Peyer's patch (tissue), 4 donors: ENCODE measurements at regions not wholly inside any gene's neighbourhood (a gene's known extent, or its start where the extent isn't known, plus 50 kb on each side); places are given as distances from the start of the nearest gene placed in this dataset.

ENCODE experiments used
- DNase-seq, 3 donors: peaks; one replicate each; pipeline ENCODE4 v3.0.0-alpha.2; 2017 to 2019
- H3K27ac ChIP-seq, 4 donors: fragments of 200-600 bp; sonication (generic); one replicate each; pipeline ENCODE4 v1.5.1; 2016 to 2019
- H3K27me3 ChIP-seq, 2 donors: fragments of 200-600 bp; sonication (generic); one replicate each; pipeline ENCODE4 v1.5.1; 2019
- H3K36me3 ChIP-seq, 3 donors: fragments of 200-600 bp; sonication (generic); one replicate each; pipeline ENCODE4 v1.5.1; 2016 to 2019
- H3K4me1 ChIP-seq, 4 donors: fragments of 200-600 bp; sonication (generic); one replicate each; pipeline ENCODE4 v1.5.1; 2016 to 2019
- H3K4me3 ChIP-seq, 4 donors: fragments of 200-600 bp; sonication (generic); 1 replicate in 3 of 4; 2 replicates in 1 of 4; pipeline ENCODE4 v1.5.1; 2016 to 2019; ENCODE audit warnings: mild to moderate bottlenecking in 1 of 4
- H3K9me3 ChIP-seq, 4 donors: fragments of 200-600 bp; sonication (generic); one replicate each; pipeline ENCODE4 v1.5.1; 2016 to 2019; ENCODE audit warnings: mild to moderate bottlenecking in 1 of 4
- CTCF ChIP-seq, 6 experiments: fragments of 450-650 bp in 4 of 6; fragments of 200-600 bp in 2 of 6; sonication (generic) in 1 of 6; IDR thresholded peaks; one replicate each; pipeline ENCODE4 v1.5.1; 2017 to 2019; ENCODE audit warnings: antibody characterized with exemption in 6 of 6, mild to moderate bottlenecking in 3 of 6, moderate library complexity in 1 of 6
- POLR2A ChIP-seq, 2 donors: fragments of 450-650 bp; IDR thresholded peaks; one replicate each; pipeline ENCODE4 v1.5.1; 2017; ENCODE audit warnings: antibody characterized with exemption in 2 of 2, mild to moderate bottlenecking in 2 of 2, moderate library complexity in 2 of 2

- Histone ChIP-seq H3K4me1 (no peaks in the 10 kb centered on the region), H3K9me3 (no peaks in the 10 kb centered on the region), H3K4me3 (no peak overlapping the region), H3K27me3 (no peaks in the 10 kb centered on the region), H3K36me3 (no peaks in the 10 kb centered on the region), H3K27ac (no peak overlapping the region)
- DNase-seq, result no peak
- TF ChIP-seq POLR2A (IDR thresholded peaks at IDR 0.05) (no peak), CTCF (IDR thresholded peaks at IDR 0.05) (no peak)
These were observed 184.1 kb upstream of the DUSP10 start for GRCh38 chr1:221925947-221926346.

GRCh38 chr1:221923929-221924598 is 182.2 kb upstream of the DUSP10 start:
- no peak overlapping the region for H3K4me3 ChIP-seq
- no peaks in the 10 kb centered on the region for H3K4me1 ChIP-seq
- no peaks in the 10 kb centered on the region for H3K36me3 ChIP-seq
- no peaks in the 10 kb centered on the region for H3K27me3 ChIP-seq
- no peaks in the 10 kb centered on the region for H3K9me3 ChIP-seq
- DNase-seq, result no peak
- no peak overlapping the region for H3K27ac ChIP-seq
- TF ChIP-seq CTCF (IDR thresholded peaks at IDR 0.05) (no peak), POLR2A (IDR thresholded peaks at IDR 0.05) (no peak)

- H3K36me3 ChIP-seq, result no peaks in the 10 kb centered on the region
- no peak for DNase-seq
- no peak overlapping the region for H3K27ac ChIP-seq
- no peak overlapping the region for H3K4me3 ChIP-seq
- no peaks in the 10 kb centered on the region for H3K9me3 ChIP-seq
- no peaks in the 10 kb centered on the region for H3K27me3 ChIP-seq
- TF ChIP-seq CTCF (IDR thresholded peaks at IDR 0.05) (no peak), POLR2A (IDR thresholded peaks at IDR 0.05) (no peak)
- no peaks in the 10 kb centered on the region for H3K4me1 ChIP-seq
These were observed 180.0 kb upstream of the DUSP10 start for GRCh38 chr1:221921936-221922335.

GRCh38 chr1:221919743-221920142 is 177.9 kb upstream of the DUSP10 start:
- Histone ChIP-seq H3K27me3 (no peaks in the 10 kb centered on the region), H3K36me3 (no peaks in the 10 kb centered on the region), H3K9me3 (no peaks in the 10 kb centered on the region), H3K27ac (no peak overlapping the region), H3K4me3 (no peak overlapping the region), H3K4me1 (no peaks in the 10 kb centered on the region)
- TF ChIP-seq POLR2A (IDR thresholded peaks at IDR 0.05) (no peak), CTCF (IDR thresholded peaks at IDR 0.05) (no peak)
- no peak for DNase-seq

GRCh38 chr1:221919341-221919740 is 177.5 kb upstream of the DUSP10 start:
- H3K4me1 ChIP-seq, result no peaks in the 10 kb centered on the region
- no peak overlapping the region for H3K4me3 ChIP-seq
- no peaks in the 10 kb centered on the region for H3K9me3 ChIP-seq
- no peaks in the 10 kb centered on the region for H3K27me3 ChIP-seq
- TF ChIP-seq CTCF (IDR thresholded peaks at IDR 0.05) (no peak), POLR2A (IDR thresholded peaks at IDR 0.05) (no peak)
- no peak for DNase-seq
- H3K36me3 ChIP-seq, result no peaks in the 10 kb centered on the region
- no peak overlapping the region for H3K27ac ChIP-seq

GRCh38 chr1:221916176-221916575 is 174.3 kb upstream of the DUSP10 start:
- DNase-seq, result no peak
- no peaks in the 10 kb centered on the region for H3K36me3 ChIP-seq
- TF ChIP-seq CTCF (IDR thresholded peaks at IDR 0.05) (no peak), POLR2A (IDR thresholded peaks at IDR 0.05) (no peak)
- H3K27me3 ChIP-seq, result no peaks in the 10 kb centered on the region
- no peaks in the 10 kb centered on the region for H3K4me1 ChIP-seq
- no peak overlapping the region for H3K27ac ChIP-seq
- H3K4me3 ChIP-seq, result no peak overlapping the region
- H3K9me3 ChIP-seq, result no peaks in the 10 kb centered on the region
